Esophagus squamous epithelium (tissue), 4 donors: ENCODE measurements at regions not wholly inside any gene's neighbourhood (a gene's known extent, or its start where the extent isn't known, plus 50 kb on each side); places are given as distances from the start of the nearest gene placed in this dataset.

Source experiments
- POLR2A ChIP-seq, 4 donors: fragments of 450-650 bp; IDR thresholded peaks; one replicate each; pipeline ENCODE4 v1.6.1; 2017; ENCODE audit warnings: antibody characterized with exemption in 4 of 4, mild to moderate bottlenecking in 4 of 4, moderate library complexity in 3 of 4
- TF ChIP-seq, protein P1 (sequence below), 6 experiments: fragments of 450-650 bp in 4 of 6; fragments of 200-600 bp in 2 of 6; sonication (generic) in 2 of 6; IDR thresholded peaks; one replicate each; pipeline ENCODE4 v1.5.1; 2016 to 2019; ENCODE audit warnings: antibody characterized with exemption in 6 of 6, mild to moderate bottlenecking in 4 of 6, moderate library complexity in 4 of 6

DNA sequence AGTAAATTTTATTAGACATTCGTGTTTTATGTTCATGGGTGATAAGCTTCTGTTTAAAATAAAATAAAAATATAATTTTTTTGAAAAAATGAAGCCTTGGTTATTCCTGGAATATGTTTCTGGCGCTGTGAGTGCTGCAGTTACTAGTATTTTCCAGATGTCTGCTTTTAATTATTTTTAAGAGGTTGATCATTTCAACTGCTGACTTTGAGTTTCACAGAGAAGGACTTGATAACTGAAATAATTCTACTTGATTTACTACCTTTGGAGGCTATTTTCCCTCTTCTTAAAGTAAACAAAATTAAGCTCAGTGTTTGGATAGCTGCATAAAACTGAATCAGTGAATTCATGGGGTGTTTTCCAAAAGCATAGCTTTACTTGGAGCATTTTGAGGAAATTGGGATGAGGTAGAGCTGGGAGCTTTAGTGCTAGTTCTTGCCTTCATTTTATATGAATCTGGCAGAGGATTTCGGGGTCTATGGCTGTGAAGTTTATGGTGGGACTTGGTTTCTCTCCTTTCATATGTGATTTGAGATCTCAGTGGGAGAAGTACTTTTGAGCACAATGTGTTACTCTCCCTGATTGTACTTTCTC, 666.5 kb downstream of the DCDC2C start:
- TF ChIP-seq, protein P1, sequence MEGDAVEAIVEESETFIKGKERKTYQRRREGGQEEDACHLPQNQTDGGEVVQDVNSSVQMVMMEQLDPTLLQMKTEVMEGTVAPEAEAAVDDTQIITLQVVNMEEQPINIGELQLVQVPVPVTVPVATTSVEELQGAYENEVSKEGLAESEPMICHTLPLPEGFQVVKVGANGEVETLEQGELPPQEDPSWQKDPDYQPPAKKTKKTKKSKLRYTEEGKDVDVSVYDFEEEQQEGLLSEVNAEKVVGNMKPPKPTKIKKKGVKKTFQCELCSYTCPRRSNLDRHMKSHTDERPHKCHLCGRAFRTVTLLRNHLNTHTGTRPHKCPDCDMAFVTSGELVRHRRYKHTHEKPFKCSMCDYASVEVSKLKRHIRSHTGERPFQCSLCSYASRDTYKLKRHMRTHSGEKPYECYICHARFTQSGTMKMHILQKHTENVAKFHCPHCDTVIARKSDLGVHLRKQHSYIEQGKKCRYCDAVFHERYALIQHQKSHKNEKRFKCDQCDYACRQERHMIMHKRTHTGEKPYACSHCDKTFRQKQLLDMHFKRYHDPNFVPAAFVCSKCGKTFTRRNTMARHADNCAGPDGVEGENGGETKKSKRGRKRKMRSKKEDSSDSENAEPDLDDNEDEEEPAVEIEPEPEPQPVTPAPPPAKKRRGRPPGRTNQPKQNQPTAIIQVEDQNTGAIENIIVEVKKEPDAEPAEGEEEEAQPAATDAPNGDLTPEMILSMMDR (IDR thresholded peaks at IDR 0.05) = no peak
- no peak for TF ChIP-seq POLR2A (IDR thresholded peaks at IDR 0.05)
